Activated CD4-positive, alpha-beta T cell treated with anti-CD3 and anti-CD28 coated beads, Interleukin-2, amount 50 U/mL, for 24 hours (primary cell): ENCODE measurements at regions not wholly inside any gene's neighbourhood (a gene's known extent, or its start where the extent isn't known, plus 50 kb on each side); places are given as distances from the start of the nearest gene placed in this dataset.
"Not testable (repeated sequence)": the region's sequence is repeated elsewhere in the genome, so short reads cannot be mapped to it uniquely, and the experiment has no call there.

Source experiments
- DNase-seq, 2 donors: peaks; one replicate each; pipeline ENCODE4 v3.0.0-alpha.2; 2020; ENCODE audit warnings: low read depth in 1 of 2, low spot score in 1 of 2

DNA sequence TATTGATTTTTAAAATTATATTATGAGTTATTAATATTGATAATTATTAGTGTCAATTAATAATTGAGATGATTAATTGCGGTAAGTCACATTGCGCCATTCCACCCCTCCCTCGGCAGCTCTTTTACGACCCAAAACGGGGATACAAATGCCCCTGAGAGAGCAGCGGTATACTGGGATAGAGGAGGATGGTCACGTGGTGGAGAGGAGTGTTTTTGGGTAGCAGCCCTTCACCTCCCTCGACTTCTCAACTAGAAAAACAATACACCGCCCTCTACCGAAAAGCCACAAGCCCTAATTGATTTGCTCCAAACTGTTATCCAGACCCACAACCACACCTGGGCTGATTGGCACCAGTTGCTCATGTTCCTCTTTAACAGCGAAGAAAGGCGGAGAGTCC lies 71.0 kb downstream of the DAPL1 start:
- not testable (repeated sequence) for DNase-seq

DNA sequence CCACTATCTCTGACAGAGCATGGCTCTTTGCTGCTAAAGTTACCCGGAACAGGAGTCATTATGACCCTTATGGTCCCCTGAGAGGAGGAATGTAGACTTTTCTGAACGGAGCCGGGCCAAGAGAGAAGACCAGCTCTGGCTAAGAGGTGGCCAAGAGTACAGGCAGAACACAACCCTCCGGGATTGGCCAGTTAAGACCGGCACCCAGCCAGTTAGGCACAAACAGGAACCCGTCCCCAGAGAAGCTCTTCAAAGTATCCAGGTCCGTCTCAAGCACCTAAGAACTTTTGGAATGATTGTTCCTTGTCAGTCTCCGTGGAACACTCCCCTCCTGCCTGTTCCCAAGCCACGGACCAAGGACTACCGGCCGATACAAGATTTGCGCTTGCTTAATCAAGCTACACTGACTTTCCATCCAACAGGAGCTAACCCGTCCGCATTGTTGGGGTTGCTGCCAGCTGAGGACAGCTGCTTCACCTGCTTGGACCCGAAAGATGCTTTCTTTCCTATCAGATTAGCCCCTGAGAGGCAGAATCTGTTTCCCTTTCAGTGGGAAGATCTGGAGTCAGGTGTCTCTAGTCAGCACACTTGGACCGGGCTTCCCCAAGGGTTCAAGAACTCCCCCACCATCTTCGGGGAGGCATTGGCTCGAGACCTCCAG lies 72.5 kb downstream of the DAPL1 start:
- DNase-seq: not testable (repeated sequence)

DNA sequence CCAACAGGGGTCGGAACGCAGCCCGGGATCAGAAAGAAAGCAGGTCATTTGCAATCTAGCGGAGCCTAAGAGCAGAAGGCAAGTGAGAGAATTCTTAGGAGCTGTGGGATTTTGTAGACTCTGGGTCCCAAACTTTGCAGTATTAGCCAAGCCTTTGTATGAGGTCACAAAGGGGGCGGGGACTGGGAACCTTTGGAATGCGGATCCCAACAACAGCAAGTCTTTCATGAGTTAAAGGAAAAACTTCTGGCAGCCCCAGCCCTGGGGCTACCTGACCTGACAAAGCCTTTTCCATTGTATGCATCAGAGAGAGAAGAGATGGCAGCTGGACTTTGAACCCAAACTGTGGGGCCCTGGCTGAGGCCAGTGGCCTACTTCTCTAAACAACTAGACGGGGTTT lies 73.3 kb downstream of the DAPL1 start:
- DNase-seq: not testable (repeated sequence)

DNA sequence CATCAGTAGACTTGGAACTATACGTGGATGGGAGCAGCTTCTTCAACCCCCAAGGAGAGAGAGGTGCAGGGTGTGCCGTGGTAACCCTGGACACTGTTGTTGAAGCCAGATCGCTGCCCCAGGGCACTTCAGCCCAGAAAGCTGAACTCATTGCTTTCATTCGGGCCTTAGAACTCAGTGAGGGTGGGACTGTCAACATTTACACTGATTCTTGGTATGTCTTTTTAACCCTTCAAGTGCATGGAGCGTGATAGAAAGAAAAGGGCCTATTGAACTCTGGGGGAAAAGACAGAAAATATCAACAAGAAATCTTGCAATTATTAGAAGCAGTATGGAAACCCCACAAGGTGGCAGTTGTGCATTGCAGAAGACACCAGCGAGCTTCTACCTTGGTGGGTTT lies 74.0 kb downstream of the DAPL1 start:
- not testable (repeated sequence) for DNase-seq

DNA sequence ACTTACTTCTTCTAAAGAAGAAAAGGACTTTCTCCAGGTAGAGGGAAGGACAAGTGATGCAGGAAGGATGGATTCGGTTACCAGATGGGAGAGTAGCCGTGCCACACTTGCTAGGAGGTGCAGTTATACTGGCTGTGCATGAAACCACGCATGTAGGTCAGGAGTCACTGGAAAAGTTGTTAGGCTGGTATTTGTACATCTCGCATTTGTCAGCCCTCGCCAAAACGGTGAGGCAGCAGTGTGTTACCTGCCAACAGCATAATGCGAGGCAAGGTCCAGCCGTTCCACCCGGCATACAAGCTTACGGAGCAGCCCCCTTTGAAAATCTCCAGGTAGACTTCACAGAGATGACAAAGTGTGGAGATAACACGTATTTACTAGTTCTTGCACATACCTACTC lies 74.5 kb downstream of the DAPL1 start:
- not testable (repeated sequence) for DNase-seq

DNA sequence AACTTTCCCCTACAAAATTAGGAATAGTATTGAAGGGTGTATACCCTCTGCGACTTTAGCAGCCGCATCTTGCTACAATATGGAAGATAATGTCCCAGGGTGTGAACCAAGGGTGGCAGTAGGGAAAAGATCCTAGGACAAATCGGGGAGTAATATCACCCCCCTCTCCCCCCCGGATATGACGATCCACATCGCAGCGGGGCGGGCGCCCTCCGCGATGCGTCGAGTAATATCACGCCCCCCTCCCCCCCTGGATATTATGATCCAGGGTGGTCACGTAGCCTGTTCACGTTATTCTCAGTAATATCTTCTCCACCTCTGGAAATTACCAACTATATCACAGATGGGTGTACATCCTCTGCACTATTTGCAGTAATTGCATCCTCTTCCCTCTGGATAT lies 82.9 kb downstream of the DAPL1 start:
- DNase-seq: no peak

DNA sequence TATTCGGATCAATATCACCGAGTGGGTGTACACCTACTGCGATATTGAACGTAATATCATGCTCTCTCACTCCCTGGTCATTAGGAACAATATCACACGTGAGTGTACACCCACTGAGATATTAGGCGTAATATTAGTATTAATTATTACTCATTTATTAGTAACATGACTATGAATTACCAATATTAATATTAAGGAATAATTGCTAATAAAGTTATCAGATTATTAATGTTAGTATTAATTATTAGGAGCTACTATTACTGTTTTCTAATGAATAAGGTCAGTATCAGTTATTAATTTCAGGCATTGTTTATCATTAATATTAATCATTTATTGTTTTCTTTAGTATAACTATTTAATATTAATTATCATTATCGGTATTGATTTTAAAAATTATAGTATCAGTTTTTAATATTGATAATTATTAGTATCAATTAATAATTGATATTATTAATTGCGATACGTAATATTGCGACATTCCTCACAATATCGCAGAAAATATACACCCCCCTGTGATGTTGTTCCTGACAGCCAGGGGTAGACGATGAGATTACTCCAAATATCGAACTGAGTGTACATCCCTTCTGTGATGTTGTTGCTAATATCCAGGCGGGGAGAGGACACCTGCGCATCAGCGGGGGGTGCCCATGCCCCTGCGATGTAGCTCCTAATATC lies 84.2 kb downstream of the DAPL1 start:
- DNase-seq: no peak

DNA sequence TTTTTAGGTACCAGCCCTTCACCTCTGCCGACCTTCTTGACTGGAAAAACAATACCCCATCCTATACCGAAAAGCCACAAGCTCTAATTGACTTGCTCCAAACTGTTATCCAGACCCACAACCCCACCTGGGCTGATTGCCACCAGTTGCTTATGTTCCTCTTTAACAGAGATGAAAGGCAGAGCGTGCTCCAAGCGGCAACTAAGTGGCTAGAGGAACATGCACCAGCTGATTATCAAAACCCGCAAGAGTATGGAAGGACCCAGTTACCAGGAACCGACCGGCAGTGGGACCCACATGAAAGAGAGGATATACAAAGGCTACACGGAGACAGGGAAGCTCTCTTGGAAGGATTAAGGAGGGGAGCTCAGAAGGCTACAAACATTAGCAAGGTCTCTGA lies 86.1 kb upstream of the TANC1 start:
- no peak for DNase-seq

DNA sequence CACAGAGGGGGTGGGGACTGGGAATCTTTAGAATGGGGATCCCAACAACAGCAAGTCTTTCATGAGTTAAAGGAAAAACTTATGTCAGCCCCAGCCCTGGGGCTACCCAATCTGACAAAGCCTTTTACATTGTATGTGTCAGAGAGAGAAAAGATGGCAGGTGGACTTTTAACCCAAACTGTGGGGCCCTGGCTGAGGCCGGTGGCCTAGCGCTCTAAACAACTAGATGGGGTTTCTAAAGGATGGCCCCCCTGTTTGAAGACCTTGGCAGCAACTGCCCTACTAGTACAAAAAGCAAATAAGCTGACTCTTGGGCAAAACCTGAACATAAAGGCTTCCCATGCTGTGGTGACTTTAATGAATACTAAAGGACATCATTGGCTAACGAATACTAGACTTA lies 83.9 kb upstream of the TANC1 start:
- not testable (repeated sequence) for DNase-seq

DNA sequence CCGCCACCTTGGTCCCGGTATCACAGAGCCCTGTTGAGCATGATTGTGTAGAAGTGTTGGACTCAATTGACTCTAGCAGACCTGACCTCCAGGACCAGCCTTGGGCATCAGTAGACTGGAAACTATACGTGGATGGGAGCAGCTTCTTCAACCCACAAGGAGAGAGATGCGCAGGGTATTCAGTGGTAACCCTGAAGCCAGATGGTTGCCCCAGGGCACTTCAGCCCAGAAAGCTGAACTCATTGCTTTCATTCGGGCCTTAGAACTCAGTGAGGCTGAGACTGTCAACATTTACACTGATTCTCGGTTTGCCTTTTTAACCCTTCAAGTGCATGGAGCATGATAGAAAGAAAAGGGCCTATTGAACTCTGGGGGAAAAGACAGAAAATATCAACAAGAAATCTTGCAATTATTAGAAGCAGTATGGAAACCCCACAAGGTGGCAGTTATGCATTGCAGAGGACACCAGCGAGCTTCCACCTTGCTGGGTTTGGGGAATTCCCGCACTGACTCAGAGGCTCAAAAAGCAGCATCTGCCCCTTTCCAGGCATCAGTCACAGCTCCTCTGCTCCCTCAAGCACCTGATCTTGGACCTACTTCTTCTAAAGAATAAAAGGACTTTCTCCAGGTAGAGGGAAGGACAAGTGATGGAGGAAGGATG lies 83.3 kb upstream of the TANC1 start:
- DNase-seq: peak in 1 of 2 donors; percentile 4

DNA sequence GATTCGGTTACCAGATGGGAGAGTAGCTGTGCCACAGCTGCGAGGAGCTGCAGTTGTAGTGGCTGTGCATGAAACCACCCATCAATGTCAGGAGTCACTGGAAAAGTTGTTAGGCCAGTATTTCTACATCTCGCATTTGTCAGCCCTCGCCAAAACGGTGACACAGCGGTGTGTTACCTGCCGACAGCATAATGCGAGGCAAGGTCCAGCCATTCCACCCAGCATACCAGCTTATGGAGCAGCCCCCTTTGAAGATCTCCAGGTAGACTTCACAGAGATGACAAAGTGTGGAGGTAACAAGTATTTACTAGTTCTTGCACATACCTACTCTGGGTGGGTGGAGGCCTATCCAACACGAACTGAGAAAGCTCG lies 82.8 kb upstream of the TANC1 start:
- not testable (repeated sequence) for DNase-seq

DNA sequence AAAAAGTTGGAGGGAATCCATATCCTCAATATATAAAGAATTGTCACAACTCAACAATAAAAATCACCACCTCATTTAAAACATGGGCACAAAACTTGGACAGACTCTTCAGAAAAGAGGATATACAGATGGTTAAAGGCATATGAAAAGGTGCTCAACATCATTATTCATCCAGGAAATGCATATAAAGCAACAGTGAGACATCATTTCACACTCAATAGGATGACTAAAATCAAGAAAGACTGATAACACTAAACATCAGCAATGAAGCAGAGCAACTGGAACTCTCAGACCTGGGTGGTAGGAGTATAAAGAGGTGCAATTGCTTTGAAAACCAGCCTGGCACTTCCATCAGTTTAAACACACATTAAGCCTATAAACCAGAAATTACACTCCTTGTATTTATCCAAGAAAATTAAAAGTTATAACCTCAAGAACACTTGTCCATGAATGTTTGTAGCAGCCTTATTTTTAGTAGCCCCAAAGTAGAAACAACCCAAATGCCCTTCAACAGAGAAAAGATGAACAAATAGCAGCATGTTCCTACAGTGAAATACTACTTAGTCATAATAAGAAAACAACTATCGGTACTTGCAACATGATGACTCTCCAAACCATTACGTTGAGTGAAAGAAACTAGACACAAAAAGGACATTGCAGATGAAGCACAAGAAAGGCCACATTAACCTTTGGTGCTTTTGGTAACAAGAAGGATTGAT lies 79.1 kb upstream of the TANC1 start:
- no peak for DNase-seq

DNA sequence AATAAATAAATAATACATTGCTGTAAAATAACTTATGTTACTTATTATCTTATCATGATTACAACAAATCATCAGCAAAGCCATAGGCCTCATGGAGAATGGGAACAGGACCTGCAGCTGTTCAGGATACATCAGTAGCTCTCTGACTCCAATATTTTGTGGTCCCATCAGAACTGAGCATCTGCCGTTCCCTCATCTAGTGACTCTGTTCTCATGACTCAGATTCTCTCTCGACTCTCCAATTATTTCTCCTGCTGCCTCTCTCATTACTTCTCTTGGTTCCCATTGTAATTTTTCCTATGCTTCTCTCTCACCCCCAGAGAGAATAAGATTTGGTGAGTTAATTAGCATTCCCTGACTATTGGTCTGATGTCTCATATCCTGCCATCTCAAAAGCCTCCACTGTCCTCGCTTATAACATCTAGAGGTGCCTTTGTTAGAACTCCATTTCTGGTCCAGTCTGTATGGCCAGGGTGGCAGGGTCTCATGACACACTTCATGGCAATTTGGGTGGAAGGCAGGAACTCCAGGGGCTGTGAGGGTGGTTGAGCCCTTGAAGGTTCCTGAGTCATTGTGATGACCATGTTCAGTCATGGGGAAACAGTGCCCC lies 78.0 kb upstream of the TANC1 start:
- DNase-seq: no peak

DNA sequence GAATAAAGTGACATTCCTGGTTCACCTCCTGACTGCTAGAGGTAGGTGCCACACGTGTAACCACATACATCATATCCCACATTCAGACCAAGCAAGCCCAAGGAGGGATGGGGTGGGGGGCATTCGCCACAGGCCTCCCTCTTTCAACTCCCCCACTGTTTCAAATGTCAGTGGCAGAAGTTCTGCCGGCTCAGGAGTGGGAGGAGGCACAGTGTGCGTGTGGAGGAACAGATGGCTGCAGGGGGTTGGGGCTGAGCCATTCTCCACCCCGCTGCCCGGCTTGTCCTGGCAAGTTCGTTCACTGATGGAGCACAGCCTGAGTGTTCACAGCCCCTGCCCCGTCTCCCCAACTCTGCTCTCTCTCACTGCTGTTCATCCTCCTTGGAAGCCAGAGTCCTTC lies 75.4 kb upstream of the TANC1 start:
- DNase-seq: no peak

DNA sequence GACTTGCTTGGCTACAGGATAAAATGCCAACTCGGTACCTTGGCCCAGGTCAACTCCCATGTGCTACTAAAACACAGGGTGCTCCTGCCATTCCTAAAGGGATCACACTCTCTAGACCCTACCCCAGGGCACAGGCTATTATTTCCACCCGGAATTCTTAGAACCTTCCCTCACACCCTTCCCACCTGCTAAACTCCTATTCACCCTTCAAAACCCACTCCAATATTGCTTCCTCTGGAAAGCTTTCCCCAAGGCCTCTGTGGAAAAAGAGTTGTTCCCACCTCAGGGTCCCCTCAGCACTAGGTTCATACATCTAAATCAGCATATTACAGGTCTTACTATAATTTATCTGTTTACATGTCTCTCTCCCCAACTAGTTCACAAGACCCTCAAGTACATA lies 75.0 kb upstream of the TANC1 start:
- no peak for DNase-seq

DNA sequence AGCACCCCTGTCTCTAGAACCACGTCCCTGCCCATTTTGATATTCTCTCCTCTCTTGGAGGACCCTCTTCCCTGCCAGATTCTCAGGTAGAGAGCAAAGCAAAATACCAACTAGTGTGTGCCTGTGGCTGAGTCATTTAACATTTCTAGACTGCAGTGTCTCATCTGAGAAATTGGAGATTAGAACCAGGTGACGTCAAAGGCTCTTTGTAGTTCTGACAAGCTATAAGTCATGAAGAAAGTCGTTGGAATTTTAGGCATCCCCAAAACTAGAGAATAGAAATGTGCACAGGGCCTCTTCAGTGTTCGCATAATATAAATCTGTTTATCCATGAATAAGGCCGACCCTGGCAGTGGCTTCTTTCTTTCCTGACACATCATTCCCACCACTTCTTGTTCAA lies 74.4 kb upstream of the TANC1 start:
- DNase-seq: no peak

DNA sequence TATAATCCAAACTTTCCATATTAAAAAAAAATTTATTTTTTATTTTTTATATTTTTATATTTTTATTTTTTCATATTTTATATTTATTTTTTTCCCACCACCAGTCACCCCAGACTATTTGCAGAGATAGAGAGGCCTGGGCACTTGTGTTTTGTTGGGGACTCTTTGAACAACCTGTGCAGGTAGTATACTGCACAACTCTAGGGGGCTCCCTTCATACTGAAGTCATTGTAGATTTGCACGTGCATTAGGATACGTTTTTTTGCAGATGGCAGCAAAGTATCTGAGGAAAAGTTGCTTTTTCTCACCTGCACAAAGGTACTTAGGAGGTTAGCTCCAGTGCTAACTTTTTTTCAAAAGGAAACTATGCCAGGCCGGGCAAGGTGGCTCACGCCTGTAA lies 73.9 kb upstream of the TANC1 start:
- no peak for DNase-seq

DNA sequence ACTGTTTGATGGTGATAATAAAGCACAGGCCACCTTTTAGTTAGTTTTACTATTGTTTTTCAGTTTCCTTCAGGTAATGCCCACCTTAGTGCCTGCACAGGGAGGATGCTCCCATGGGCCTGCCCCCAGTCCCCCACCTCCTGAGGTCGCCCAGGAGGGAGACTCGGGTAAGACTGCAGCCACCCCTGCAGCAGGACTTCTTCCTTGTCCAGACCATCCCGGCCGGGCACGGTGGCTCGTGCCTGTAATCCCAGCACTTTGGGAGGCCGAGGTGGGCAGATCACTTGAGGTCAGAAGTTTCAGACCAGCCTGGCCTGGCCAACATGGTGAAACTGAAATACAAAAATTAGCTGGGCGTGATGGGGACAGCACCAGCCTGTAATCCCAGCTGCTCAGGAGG lies 68.1 kb upstream of the TANC1 start:
- no peak for DNase-seq

DNA sequence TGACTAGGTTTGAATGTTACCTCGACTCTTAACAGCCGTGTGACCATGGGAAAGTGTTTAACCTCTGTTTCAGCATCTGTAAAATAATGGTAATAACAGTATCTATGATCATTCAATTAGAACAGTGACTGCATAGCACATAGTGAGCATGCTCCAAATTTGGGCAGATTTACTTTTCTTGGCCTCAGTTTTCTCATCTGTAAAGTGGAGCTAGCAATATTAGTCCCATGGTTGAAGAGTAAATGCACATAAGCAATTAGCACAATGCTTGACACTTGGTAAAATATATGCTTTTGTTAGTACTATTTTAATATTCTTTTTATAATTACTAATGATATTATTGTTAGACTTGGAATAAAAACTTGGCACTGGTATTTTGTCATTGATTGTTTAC lies 66.4 kb upstream of the TANC1 start:
- no peak for DNase-seq

DNA sequence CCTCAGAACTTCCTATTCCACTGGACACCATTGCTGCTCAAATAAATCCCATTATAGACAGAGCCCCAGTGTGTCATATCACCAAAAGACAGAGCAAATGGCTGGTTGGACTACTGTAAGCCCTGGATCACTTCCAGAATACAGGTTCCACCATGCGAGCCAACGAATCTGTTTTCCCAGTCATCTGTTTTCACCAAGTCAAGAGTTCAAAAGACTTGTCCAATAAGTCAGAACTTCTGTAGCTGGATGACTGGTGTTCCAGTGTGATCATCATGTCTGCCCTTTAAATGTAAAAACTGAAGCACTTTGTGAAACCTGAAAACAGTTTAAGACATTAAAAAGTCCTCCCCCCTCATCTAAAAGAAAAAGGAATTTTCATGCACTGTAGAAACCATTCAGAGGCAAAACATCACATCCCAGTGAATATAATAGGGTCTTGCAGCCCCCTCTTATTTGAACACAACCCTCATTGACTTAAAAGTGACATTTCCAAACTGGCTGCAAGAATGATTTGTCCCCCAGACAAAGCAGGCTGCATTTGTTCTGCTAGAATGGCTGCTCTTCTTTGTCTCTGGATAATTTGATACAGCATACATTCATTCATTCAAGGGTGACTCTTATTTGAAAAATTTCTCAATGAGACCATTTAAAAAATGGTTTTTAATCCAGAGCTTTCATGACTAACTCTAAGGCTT lies 64.6 kb upstream of the TANC1 start:
- no peak for DNase-seq

DNA sequence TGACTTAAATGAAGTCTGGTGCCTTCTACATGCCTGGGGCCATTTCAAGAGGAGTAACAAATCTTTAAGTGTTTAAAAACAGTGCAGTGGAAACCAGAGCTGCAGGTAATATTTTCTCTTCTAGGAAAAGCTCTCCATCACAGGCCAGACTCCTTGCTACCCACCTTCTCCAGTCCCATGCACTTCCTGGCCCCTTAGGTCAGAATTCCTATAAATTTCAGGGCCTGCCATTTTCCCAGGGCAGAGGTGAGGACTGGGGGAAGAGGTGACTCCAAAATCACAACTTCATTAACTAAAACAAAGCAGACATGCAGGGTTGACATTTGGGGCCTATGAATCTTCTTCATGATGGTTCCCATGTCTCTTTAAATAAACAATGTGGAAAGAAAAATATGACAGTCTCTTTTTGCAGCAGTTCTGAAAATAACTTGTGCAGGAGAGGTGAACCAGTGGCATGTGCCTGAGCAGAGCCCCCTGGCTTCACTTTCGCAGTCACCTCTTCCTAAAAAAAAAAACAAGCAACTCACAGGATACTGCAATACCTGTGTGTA lies 63.7 kb upstream of the TANC1 start:
- no peak for DNase-seq
